ENCODE measurements at regions not wholly inside any gene's neighbourhood (a gene's known extent, or its start where the extent isn't known, plus 50 kb on each side); places are given as distances from the start of the nearest gene placed in this dataset.

GRCh38 chr4:111941957-111942356, 203.3 kb upstream of the FAM241A start:
- Histone ChIP-seq H3K27me3 (ENCODE audit: control insufficient read depth in 1 of 2, insufficient read depth in 2 of 2, low read length in 1 of 2) (peaks cover 0 to 3% of the 10 kb centered on the region in 2 donors), H3K9me3 (ENCODE audit: control insufficient read depth, low read length) (no peaks in the 10 kb centered on the region), H3K27ac (ENCODE audit: low read depth in 1 of 2, low read length in 2 of 2) (no peak overlapping the region), H3K4me3 (ENCODE audit: low read length in 2 of 2) (no peak overlapping the region), H3K36me3 (ENCODE audit: control insufficient read depth in 1 of 2, insufficient read depth in 2 of 2, low read length in 1 of 2) (no peaks in the 10 kb centered on the region), H3K4me1 (ENCODE audit: control insufficient read depth in 1 of 2, insufficient read depth in 2 of 2, low read length in 2 of 2) (no peaks in the 10 kb centered on the region)
- WGBS, 2 donors, result 75 to 85% methylated on average over 1 of the region's 1 CpG
- DNase-seq (no peak), ATAC-seq (ENCODE audit: low FRiP score) (no peak)
- intact Hi-C loops (cut with DNase I), result no loop called here

- H3K36me3 ChIP-seq (ENCODE audit: control insufficient read depth in 1 of 2, insufficient read depth in 2 of 2, low read length in 1 of 2), result no peaks in the 10 kb centered on the region
- intact Hi-C loops (cut with DNase I), result no loop called here
- no peak overlapping the region for H3K4me3 ChIP-seq (ENCODE audit: low read length in 2 of 2)
- no peak for DNase-seq
- peaks cover 0 to 3% of the 10 kb centered on the region in 2 donors for H3K27me3 ChIP-seq (ENCODE audit: control insufficient read depth in 1 of 2, insufficient read depth in 2 of 2, low read length in 1 of 2)
- no peak for ATAC-seq (ENCODE audit: low FRiP score)
- H3K27ac ChIP-seq (ENCODE audit: low read depth in 1 of 2, low read length in 2 of 2), result no peak overlapping the region
- WGBS, 2 donors, result 18 to 23% methylated on average over 7 of the region's 7 CpGs
- no peaks in the 10 kb centered on the region for H3K4me1 ChIP-seq (ENCODE audit: control insufficient read depth in 1 of 2, insufficient read depth in 2 of 2, low read length in 2 of 2)
- H3K9me3 ChIP-seq (ENCODE audit: control insufficient read depth, low read length), result no peaks in the 10 kb centered on the region
These were observed 201.5 kb upstream of the FAM241A start for GRCh38 chr4:111943796-111944203.

- intact Hi-C loops (cut with DNase I), result no loop called here
- Histone ChIP-seq H3K9me3 (ENCODE audit: control insufficient read depth, low read length) (no peaks in the 10 kb centered on the region), H3K36me3 (ENCODE audit: control insufficient read depth in 1 of 2, insufficient read depth in 2 of 2, low read length in 1 of 2) (no peaks in the 10 kb centered on the region), H3K27ac (ENCODE audit: low read depth in 1 of 2, low read length in 2 of 2) (no peak overlapping the region), H3K4me1 (ENCODE audit: control insufficient read depth in 1 of 2, insufficient read depth in 2 of 2, low read length in 2 of 2) (no peaks in the 10 kb centered on the region), H3K27me3 (ENCODE audit: control insufficient read depth in 1 of 2, insufficient read depth in 2 of 2, low read length in 1 of 2) (peaks cover 0 to 3% of the 10 kb centered on the region in 2 donors), H3K4me3 (ENCODE audit: low read length in 2 of 2) (no peak overlapping the region)
- ATAC-seq (ENCODE audit: low FRiP score), result no peak
- DNase-seq, result no peak
- WGBS, 2 donors, result 43 to 56% methylated on average over 1 of the region's 1 CpG
These were observed 200.2 kb upstream of the FAM241A start for GRCh38 chr4:111945014-111945413.

- no peak for ATAC-seq (ENCODE audit: low FRiP score)
- peaks cover 0 to 3% of the 10 kb centered on the region in 2 donors for H3K27me3 ChIP-seq (ENCODE audit: control insufficient read depth in 1 of 2, insufficient read depth in 2 of 2, low read length in 1 of 2)
- no peaks in the 10 kb centered on the region for H3K4me1 ChIP-seq (ENCODE audit: control insufficient read depth in 1 of 2, insufficient read depth in 2 of 2, low read length in 2 of 2)
- no peaks in the 10 kb centered on the region for H3K9me3 ChIP-seq (ENCODE audit: control insufficient read depth, low read length)
- no peak for DNase-seq
- intact Hi-C loops (cut with DNase I), result no loop called here
- no peaks in the 10 kb centered on the region for H3K36me3 ChIP-seq (ENCODE audit: control insufficient read depth in 1 of 2, insufficient read depth in 2 of 2, low read length in 1 of 2)
- 68 to 82% methylated on average over 2 of the region's 2 CpGs for WGBS, 2 donors
- H3K4me3 ChIP-seq (ENCODE audit: low read length in 2 of 2), result no peak overlapping the region
- H3K27ac ChIP-seq (ENCODE audit: low read depth in 1 of 2, low read length in 2 of 2), result no peak overlapping the region
These were observed 198.5 kb upstream of the FAM241A start for GRCh38 chr4:111946800-111947199.

GRCh38 chr4:111952688-111953087, 192.6 kb upstream of the FAM241A start:
- intact Hi-C loops (cut with DNase I), result no loop called here
- Histone ChIP-seq H3K9me3 (ENCODE audit: control insufficient read depth, low read length) (no peaks in the 10 kb centered on the region), H3K4me1 (ENCODE audit: control insufficient read depth in 1 of 2, insufficient read depth in 2 of 2, low read length in 2 of 2) (no peaks in the 10 kb centered on the region), H3K27ac (ENCODE audit: low read depth in 1 of 2, low read length in 2 of 2) (no peak overlapping the region), H3K27me3 (ENCODE audit: control insufficient read depth in 1 of 2, insufficient read depth in 2 of 2, low read length in 1 of 2) (no peaks in the 10 kb centered on the region), H3K36me3 (ENCODE audit: control insufficient read depth in 1 of 2, insufficient read depth in 2 of 2, low read length in 1 of 2) (no peaks in the 10 kb centered on the region), H3K4me3 (ENCODE audit: low read length in 2 of 2) (no peak overlapping the region)
- DNase-seq, result no peak
- no peak for ATAC-seq (ENCODE audit: low FRiP score)

GRCh38 chr4:111954550-111954949, 190.7 kb upstream of the FAM241A start:
- DNase-seq (no peak), ATAC-seq (ENCODE audit: low FRiP score) (no peak)
- Histone ChIP-seq H3K9me3 (ENCODE audit: control insufficient read depth, low read length) (no peaks in the 10 kb centered on the region), H3K4me3 (ENCODE audit: low read length in 2 of 2) (no peak overlapping the region), H3K36me3 (ENCODE audit: control insufficient read depth in 1 of 2, insufficient read depth in 2 of 2, low read length in 1 of 2) (no peaks in the 10 kb centered on the region), H3K27me3 (ENCODE audit: control insufficient read depth in 1 of 2, insufficient read depth in 2 of 2, low read length in 1 of 2) (no peaks in the 10 kb centered on the region), H3K4me1 (ENCODE audit: control insufficient read depth in 1 of 2, insufficient read depth in 2 of 2, low read length in 2 of 2) (no peaks in the 10 kb centered on the region), H3K27ac (ENCODE audit: low read depth in 1 of 2, low read length in 2 of 2) (no peak overlapping the region)
- WGBS, 2 donors, result 51 to 59% methylated on average over 1 of the region's 1 CpG
- intact Hi-C loops (cut with DNase I), result no loop called here

- no peak overlapping the region for H3K4me3 ChIP-seq (ENCODE audit: low read length in 2 of 2)
- no peaks in the 10 kb centered on the region for H3K27me3 ChIP-seq (ENCODE audit: control insufficient read depth in 1 of 2, insufficient read depth in 2 of 2, low read length in 1 of 2)
- DNase-seq, result no peak
- ATAC-seq (ENCODE audit: low FRiP score), result no peak
- 29 to 46% methylated on average over 4 of the region's 4 CpGs for WGBS, 2 donors
- H3K4me1 ChIP-seq (ENCODE audit: control insufficient read depth in 1 of 2, insufficient read depth in 2 of 2, low read length in 2 of 2), result no peaks in the 10 kb centered on the region
- no peak overlapping the region for H3K27ac ChIP-seq (ENCODE audit: low read depth in 1 of 2, low read length in 2 of 2)
- H3K36me3 ChIP-seq (ENCODE audit: control insufficient read depth in 1 of 2, insufficient read depth in 2 of 2, low read length in 1 of 2), result no peaks in the 10 kb centered on the region
- intact Hi-C loops (cut with DNase I), result no loop called here
- no peaks in the 10 kb centered on the region for H3K9me3 ChIP-seq (ENCODE audit: control insufficient read depth, low read length)
These were observed 190.3 kb upstream of the FAM241A start for GRCh38 chr4:111955001-111955400.

GRCh38 chr4:111957116-111957515, 188.1 kb upstream of the FAM241A start:
- no peaks in the 10 kb centered on the region for H3K27me3 ChIP-seq (ENCODE audit: control insufficient read depth in 1 of 2, insufficient read depth in 2 of 2, low read length in 1 of 2)
- intact Hi-C loops (cut with DNase I), result no loop called here
- H3K4me1 ChIP-seq (ENCODE audit: control insufficient read depth in 1 of 2, insufficient read depth in 2 of 2, low read length in 2 of 2), result no peaks in the 10 kb centered on the region
- no peaks in the 10 kb centered on the region for H3K36me3 ChIP-seq (ENCODE audit: control insufficient read depth in 1 of 2, insufficient read depth in 2 of 2, low read length in 1 of 2)
- no peak overlapping the region for H3K4me3 ChIP-seq (ENCODE audit: low read length in 2 of 2)
- no peaks in the 10 kb centered on the region for H3K9me3 ChIP-seq (ENCODE audit: control insufficient read depth, low read length)
- ATAC-seq (ENCODE audit: low FRiP score) (no peak), DNase-seq (no peak)
- WGBS, 2 donors, result 52 to 73% methylated on average over 3 of the region's 3 CpGs
- H3K27ac ChIP-seq (ENCODE audit: low read depth in 1 of 2, low read length in 2 of 2), result no peak overlapping the region

GRCh38 chr4:111957997-111958396, 187.3 kb upstream of the FAM241A start:
- Histone ChIP-seq H3K4me1 (ENCODE audit: control insufficient read depth in 1 of 2, insufficient read depth in 2 of 2, low read length in 2 of 2) (no peaks in the 10 kb centered on the region), H3K36me3 (ENCODE audit: control insufficient read depth in 1 of 2, insufficient read depth in 2 of 2, low read length in 1 of 2) (no peaks in the 10 kb centered on the region), H3K9me3 (ENCODE audit: control insufficient read depth, low read length) (no peaks in the 10 kb centered on the region), H3K4me3 (ENCODE audit: low read length in 2 of 2) (no peak overlapping the region), H3K27ac (ENCODE audit: low read depth in 1 of 2, low read length in 2 of 2) (no peak overlapping the region), H3K27me3 (ENCODE audit: control insufficient read depth in 1 of 2, insufficient read depth in 2 of 2, low read length in 1 of 2) (no peaks in the 10 kb centered on the region)
- WGBS, 2 donors, result 73 to 74% methylated on average over 1 of the region's 1 CpG
- no peak for DNase-seq
- intact Hi-C loops (cut with DNase I), result no loop called here
- ATAC-seq (ENCODE audit: low FRiP score), result no peak

All from aorta (tissue), 5 donors.